NAMALWA (cell line): ENCODE measurements at regions not wholly inside any gene's neighbourhood (a gene's known extent, or its start where the extent isn't known, plus 50 kb on each side); places are given as distances from the start of the nearest gene placed in this dataset.

Experiments used
- DNase-seq: peaks from one replicate; pipeline ENCODE4 v3.0.0-alpha.2; 2015; ENCODE audit warnings: low spot score

- DNase-seq = no peak
Measured at GRCh38 chr18:78739882-78740677, 239.5 kb upstream of the SALL3 start.

- no peak for DNase-seq
Measured at GRCh38 chr18:78740876-78741275, 238.7 kb upstream of the SALL3 start.

DNA sequence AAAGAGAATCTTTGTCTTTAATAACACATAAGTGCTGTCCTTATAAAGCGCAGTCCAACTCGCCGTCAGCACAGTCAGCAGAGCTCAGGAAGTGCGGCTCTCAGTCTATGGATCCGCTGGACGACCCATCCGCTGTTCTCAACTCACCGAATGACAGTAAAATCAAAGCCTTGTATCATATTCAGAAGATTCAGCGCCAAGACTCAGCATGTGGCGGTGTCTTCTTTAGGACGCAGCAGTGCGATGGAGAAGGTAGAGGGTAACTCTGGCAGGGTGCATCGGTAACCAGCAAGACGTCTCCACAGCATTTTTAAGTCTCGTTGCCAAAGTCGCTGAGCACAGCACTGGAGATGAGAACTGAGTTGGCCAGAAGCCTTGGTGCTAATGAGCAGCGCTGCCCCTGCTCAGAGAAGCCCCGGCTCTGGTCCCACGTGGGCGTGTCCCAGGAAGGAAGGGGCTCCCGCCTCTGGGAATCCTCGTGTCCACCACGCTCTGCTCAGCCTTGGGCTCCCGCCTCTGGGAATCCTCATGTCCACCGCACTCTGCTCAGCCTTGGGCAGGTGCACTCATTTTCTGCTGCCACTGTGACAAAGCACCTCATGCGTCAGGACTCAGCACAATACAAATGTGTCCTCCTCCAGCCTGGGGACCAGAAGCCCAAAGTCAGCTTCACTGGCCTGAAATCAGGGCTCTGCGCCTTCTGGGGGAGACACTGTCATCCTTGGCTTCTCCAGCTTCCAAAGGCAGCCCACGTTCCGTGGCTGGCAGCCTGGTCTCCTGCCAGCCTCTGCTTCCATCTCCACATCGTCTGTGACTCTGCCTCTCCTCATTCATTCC, 238.0 kb upstream of the SALL3 start:
- no peak for DNase-seq

DNA sequence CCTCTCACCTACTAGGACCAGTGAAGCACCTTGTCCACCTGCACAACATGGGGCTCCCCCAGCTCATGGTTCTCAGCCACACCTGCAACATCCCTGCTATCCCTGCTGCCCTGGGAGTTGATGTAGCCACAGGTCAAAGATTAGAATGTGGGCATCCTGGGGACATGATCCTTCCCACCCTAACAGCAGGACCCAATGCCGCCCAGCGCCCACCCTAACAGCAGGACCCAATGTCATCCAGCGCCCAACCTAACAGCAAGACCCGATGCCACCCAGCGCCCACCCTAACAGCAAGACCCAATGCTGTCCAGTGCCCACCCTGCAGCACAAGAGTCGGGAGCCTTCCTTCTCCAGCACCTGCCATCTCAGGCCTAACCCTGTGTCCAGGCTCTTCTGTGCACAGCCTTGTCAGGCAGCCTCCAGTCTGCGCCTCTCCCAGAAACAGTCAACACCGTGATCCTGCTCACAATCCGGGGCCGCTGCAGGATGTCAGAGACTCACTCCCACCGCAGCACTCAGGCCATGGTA, 237.3 kb upstream of the SALL3 start:
- no peak for DNase-seq

DNA sequence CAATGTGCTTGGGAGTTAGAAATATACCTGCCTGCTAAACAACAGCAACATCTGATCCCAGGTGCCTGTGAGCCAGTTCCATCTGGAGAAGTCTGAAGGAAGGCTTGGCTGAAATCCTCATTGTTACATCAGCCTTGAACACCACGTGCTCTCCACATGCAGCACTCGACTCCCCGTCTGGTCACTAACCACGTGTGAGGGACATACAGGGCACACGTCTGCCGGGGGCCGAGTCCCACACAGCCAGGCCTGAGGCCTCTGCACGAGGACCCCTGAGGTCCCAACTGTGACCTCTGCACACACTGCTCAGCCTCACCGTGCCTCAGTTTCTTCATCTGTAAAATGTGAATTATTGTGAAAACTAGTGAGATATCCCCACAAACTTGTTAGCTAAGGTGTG, 236.5 kb upstream of the SALL3 start:
- no peak for DNase-seq

GRCh38 chr18:78751664-78752063, 228.0 kb upstream of the SALL3 start:
- no peak for DNase-seq

DNA sequence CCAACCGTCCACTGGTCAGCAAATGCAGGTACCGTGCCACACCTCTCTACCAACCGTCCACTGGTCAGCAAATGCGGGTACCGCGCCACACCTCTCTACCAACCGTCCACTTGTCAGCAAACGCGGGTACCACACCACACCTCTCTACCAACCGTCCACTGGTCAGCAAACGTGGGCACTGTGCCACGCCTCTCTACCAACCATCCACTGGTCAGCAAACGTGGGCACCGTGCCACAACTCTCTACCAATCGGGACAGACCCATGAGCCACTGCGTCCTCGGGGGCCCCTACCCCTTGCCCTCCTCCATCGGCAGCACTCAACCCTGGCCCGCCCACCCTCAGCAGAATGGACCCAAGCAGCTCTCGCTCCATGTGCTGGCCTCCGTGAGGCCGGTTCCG, 226.4 kb upstream of the SALL3 start:
- no peak for DNase-seq

GRCh38 chr18:78754311-78755043, 225.1 kb upstream of the SALL3 start:
- no peak for DNase-seq

GRCh38 chr18:78757014-78757413, 222.6 kb upstream of the SALL3 start:
- no peak for DNase-seq

GRCh38 chr18:78758496-78758895, 221.1 kb upstream of the SALL3 start:
- no peak for DNase-seq

GRCh38 chr18:78762753-78763152, 216.9 kb upstream of the SALL3 start:
- DNase-seq = no peak

DNA sequence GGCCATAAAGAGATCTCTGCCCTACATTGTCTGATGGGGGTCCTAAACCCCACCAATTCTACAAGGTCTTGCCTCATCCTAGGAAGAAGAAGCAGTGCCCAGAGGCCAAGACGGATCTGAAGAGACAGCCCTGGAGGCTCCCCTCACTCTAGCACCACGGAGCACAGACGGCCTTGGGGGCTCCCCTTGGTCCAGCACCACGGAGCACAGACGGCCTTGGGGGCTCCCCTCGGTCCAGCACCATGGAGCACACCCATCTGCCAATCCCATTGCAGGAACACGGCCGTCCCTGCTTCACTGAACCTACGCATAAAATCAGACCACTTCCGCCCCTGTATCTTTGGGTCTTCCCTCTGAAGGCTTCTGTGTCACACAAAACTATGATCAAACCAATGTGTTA, 215.1 kb upstream of the SALL3 start:
- DNase-seq = no peak

DNA sequence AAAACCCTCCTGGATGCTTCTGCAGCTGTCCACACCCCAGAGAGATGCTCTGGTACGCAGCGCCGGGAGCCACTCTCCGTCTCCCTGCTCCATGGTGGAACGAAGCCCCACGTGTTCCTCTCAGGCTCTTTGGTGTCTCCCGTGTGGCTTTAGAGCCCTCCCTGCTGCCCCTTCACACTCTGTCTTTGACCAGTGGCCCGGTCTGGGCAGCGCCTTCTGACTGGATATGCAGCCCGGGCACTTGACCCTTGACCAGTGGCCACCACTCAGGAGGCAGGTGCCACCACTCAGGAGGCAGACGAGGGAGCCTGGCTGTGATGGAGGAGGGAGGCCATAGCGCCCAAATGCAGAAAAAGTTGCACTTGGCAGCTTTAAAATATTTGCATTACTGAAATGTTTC, 214.5 kb upstream of the SALL3 start:
- no peak for DNase-seq

- DNase-seq = no peak
Measured at GRCh38 chr18:78765637-78766281, 213.9 kb upstream of the SALL3 start.

DNA sequence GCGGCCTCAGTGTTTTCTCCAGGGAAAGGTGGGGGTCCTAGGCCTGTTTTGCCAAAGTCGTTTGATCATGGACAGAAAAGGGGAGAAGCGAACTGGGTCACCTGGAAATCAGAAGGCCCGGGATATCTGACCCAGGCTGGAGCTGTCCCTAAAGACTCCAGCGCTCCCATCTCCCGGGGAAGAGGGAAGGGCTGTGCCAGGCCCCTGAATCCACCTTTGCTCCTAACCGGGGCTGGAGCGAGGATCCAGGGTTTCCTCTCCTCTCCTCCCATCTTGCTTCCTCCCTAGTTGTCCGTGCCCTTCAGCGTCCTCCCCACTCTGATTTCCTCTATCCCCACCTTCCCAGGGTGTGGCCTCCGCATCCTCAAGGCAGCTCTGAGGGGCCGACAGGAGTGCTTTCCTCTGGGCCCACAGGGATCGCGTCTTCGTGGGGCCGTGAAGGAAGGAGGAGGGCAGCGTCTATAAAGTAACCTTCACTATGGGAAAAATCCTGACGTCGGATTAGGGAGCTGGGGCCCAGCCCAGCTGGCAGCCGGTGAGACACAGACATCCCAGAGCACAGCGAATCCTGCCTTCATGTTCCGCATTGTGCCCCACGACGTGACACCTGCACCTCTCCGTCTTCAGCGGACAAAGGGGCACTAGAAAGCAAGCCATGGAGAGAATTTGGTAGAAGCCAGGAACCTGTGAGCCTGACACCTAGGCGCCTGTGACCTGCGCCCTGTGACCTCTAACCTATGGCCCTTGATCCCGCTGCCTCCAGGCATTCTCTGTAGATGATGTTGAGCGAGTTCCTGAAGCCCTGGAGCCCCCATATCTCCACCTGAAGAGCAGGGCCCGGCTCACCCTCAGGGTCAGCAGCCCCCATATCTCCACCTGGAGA, 212.7 kb upstream of the SALL3 start:
- DNase-seq = no peak

DNA sequence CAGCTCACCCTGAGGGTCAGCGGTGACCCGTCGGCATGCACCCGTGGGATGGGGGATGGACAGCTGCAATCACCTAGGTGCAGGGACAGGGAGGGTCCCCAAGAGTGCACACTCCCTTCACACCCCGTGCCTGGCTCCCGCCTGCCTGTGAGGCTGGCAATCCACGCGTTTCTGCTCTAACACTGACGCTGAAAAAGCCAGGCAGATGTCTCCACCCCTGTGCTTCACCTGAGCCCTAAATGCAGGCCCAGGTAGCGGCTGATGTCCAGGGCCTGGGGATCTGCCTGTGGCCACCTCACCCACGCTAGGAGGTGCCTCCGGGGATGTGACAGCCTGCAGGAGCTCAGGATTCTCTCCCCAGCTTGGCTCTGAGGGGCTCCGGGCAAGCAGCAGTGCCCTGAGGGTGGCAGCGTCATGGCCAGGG, 212.0 kb upstream of the SALL3 start:
- no peak for DNase-seq

GRCh38 chr18:78768221-78768620, 211.4 kb upstream of the SALL3 start:
- no peak for DNase-seq

DNA sequence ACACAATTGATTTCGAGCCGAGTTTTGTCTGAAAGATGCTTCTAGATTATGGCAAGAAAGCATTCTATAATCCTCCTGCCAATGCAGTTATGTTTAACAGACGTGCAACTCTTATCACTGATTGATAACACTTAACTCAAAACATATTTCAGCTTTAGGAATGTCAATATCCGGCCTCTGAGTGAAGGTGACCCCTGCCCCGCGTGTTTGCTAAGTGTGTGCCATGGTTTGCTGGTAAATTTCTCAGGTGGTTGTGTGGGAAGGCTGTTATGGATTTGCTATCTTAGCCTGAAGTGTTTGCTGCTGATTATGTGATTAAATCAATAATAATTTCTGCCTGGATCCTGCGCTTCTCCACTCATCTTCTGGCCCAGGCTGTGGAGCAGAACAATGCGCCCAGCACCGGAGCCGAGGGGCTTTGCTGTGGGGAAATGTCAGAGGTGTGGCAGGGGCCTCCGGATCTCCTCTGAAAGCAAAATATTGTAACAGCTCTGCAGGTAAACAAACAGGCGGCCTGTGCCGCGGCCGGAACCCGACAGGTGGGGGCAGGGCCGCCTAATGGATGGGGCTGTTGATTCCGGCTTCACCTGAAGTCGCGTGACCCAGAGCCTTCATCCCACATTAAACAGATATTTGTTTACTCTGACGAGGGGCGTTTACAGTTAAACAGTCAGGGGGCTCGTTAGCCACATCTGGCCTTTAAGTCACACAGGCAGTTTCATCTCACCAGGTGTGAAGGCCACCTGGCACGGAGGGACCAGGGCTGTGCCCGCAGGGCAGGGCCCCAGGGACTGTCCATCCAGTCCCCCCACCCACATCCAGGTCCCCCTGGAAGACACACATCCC, 210.7 kb upstream of the SALL3 start:
- DNase-seq = peak; percentile 23

DNA sequence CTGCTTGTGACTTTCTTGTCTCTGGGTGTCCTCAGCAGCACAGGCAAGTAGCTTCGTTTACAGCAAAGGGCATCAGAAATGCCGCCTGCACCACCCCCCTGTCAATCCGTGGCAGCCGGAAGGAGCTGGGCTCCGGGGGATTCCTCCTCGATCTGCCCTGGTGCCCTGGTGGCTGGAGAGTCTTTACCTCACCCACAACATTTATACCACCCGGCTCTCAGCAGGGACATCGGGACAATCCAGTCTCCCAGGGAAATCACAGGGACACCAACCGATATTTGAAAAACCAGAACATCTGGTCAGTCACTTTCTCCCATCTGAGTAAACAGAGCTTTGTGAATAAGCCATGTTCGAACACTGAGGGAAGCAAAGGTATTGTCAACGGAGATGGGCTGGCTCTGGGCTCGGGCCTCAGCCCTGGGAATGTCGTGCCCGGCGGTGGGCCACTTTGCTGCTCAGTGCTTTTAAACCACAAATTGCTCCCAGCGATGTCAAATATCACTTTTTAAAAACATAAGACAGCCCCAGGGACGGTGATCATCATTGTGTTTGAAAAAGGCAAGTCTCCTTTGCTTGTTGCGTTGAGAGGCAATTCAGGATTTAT, 210.0 kb upstream of the SALL3 start:
- DNase-seq = no peak
